Nucleus accumbens (tissue), 56 donors: ENCODE measurements at regions not wholly inside any gene's neighbourhood (a gene's known extent, or its start where the extent isn't known, plus 50 kb on each side); places are given as distances from the start of the nearest gene placed in this dataset.
"Not testable (repeated sequence)": the region's sequence is repeated elsewhere in the genome, so short reads cannot be mapped to it uniquely, and the experiment has no call there.

Experiments used
- DNase-seq, 56 donors: peaks; one replicate each; lab custom pipeline; 2025; lab: John Stamatoyannopoulos, UW

- no peak for DNase-seq
Observed at GRCh38 chr3:3495611-3496010, 303.6 kb upstream of the LRRN1 start.

- no peak for DNase-seq
Observed at GRCh38 chr3:3476669-3477068, 297.2 kb upstream of the CRBN start.

GRCh38 chr3:3468596-3468995, 289.1 kb upstream of the CRBN start:
- no peak for DNase-seq

- DNase-seq, result no peak
Observed at GRCh38 chr3:3464131-3464530, 284.6 kb upstream of the CRBN start.

- no peak for DNase-seq
Observed at GRCh38 chr3:3461317-3461716, 281.8 kb upstream of the CRBN start.

GRCh38 chr3:3448468-3448867, 269.0 kb upstream of the CRBN start:
- DNase-seq, result no peak

GRCh38 chr3:3447641-3448040, 268.1 kb upstream of the CRBN start:
- no peak for DNase-seq

- DNase-seq, result no peak
Observed at GRCh38 chr3:3446251-3446650, 266.8 kb upstream of the CRBN start.

GRCh38 chr3:3443482-3443881, 264.0 kb upstream of the CRBN start:
- no peak for DNase-seq

GRCh38 chr3:3433711-3434110, 254.2 kb upstream of the CRBN start:
- DNase-seq, result no peak

- DNase-seq, result no peak
Observed at GRCh38 chr3:3429841-3430240, 250.3 kb upstream of the CRBN start.

- not testable (repeated sequence) for DNase-seq
Observed at GRCh38 chr3:3407707-3408106, 228.2 kb upstream of the CRBN start.

- DNase-seq, result no peak
Observed at GRCh38 chr3:3405131-3405530, 225.6 kb upstream of the CRBN start.

- DNase-seq, result no peak
Observed at GRCh38 chr3:3403700-3404099, 224.2 kb upstream of the CRBN start.

- no peak for DNase-seq
Observed at GRCh38 chr3:3392946-3393345, 213.5 kb upstream of the CRBN start.

GRCh38 chr3:3383461-3383860, 204.0 kb upstream of the CRBN start:
- DNase-seq, result no peak

GRCh38 chr3:3372210-3372777, 192.8 kb upstream of the CRBN start:
- DNase-seq, result no peak

GRCh38 chr3:3368306-3368705, 188.8 kb upstream of the CRBN start:
- no peak for DNase-seq

- DNase-seq, result peak in 1 of 56 donors; percentile 1
Observed at GRCh38 chr3:3366386-3366785, 186.9 kb upstream of the CRBN start.

GRCh38 chr3:3365716-3366115, 186.2 kb upstream of the CRBN start:
- no peak for DNase-seq

- no peak for DNase-seq
Observed at GRCh38 chr3:3356846-3357245, 177.4 kb upstream of the CRBN start.

- no peak for DNase-seq
Observed at GRCh38 chr3:3355442-3355841, 176.0 kb upstream of the CRBN start.

GRCh38 chr3:3353153-3353552, 173.7 kb upstream of the CRBN start:
- no peak for DNase-seq
